ENCODE measurements at regions not wholly inside any gene's neighbourhood (a gene's known extent, or its start where the extent isn't known, plus 50 kb on each side); places are given as distances from the start of the nearest gene placed in this dataset.

- no peak for TF ChIP-seq CTCF (IDR thresholded peaks at IDR 0.05; ENCODE audit: low read depth, low read length, poor library complexity, severe bottlenecking)
- TF ChIP-seq EZH2phosphoT487 (IDR thresholded peaks at IDR 0.05; ENCODE audit: borderline replicate concordance, low read length) = no peak
These were observed 471.2 kb upstream of the RUNX1 start for GRCh38 chr21:35520302-35520701.

Data from DOHH2 (cell line).